DOHH2 (cell line): ENCODE measurements at regions not wholly inside any gene's neighbourhood (a gene's known extent, or its start where the extent isn't known, plus 50 kb on each side); places are given as distances from the start of the nearest gene placed in this dataset.

Experiments
- EZH2phosphoT487 ChIP-seq: fragments of 200-600 bp; sonication (generic); IDR thresholded peaks from 2 replicates; pipeline ENCODE4 v1.6.1; 2017; ENCODE audit warnings: borderline replicate concordance, mild to moderate bottlenecking, antibody characterized with exemption, low read length, moderate library complexity, mixed read lengths
- TF ChIP-seq, protein P1 (sequence below): fragments of 200-600 bp; sonication (generic); IDR thresholded peaks from one replicate; pipeline ENCODE4 v1.5.1; 2014; ENCODE audit warnings: antibody characterized with exemption, mild to moderate bottlenecking, low read depth, low read length; ENCODE audit not compliant: poor library complexity, severe bottlenecking

DNA sequence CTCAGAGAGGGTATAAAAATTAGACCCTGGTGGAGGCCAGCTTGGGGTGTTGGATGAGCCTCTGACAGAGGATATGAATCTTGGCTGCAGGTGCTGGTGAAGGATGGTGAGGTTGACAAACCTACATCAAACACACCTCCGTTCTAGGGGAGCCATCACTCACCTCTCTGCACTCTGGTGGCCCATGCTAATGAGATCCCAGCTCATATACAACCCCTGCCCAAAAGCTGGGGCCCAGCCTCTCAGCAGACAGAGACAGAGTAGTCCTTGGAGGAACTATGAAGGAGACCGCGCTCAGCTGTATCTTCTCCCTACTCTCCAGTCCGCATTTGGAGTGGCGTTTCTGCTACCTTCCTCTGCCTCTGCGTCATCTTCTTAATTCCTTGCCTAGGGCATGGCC lies 83.1 kb upstream of the SORCS3 start:
- TF ChIP-seq, protein P1, sequence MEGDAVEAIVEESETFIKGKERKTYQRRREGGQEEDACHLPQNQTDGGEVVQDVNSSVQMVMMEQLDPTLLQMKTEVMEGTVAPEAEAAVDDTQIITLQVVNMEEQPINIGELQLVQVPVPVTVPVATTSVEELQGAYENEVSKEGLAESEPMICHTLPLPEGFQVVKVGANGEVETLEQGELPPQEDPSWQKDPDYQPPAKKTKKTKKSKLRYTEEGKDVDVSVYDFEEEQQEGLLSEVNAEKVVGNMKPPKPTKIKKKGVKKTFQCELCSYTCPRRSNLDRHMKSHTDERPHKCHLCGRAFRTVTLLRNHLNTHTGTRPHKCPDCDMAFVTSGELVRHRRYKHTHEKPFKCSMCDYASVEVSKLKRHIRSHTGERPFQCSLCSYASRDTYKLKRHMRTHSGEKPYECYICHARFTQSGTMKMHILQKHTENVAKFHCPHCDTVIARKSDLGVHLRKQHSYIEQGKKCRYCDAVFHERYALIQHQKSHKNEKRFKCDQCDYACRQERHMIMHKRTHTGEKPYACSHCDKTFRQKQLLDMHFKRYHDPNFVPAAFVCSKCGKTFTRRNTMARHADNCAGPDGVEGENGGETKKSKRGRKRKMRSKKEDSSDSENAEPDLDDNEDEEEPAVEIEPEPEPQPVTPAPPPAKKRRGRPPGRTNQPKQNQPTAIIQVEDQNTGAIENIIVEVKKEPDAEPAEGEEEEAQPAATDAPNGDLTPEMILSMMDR = no peak
- no peak for TF ChIP-seq EZH2phosphoT487
